T-helper 1 cell treated with Interleukin-12 subunit alpha and Interleukin-12 subunit beta and Interleukin-4 antibody, amounts not matched to agents 30 μg/mL and 1 μg/mL, for 36 hours (primary cell): ENCODE measurements at regions not wholly inside any gene's neighbourhood (a gene's known extent, or its start where the extent isn't known, plus 50 kb on each side); places are given as distances from the start of the nearest gene placed in this dataset.

Experiments
- H3K27ac Mint-ChIP-seq: one replicate; pipeline ENCODE4 v1.8.0; 2021; ENCODE audit warnings: mild to moderate bottlenecking, mixed read lengths
- H3K27me3 Mint-ChIP-seq: one replicate; pipeline ENCODE4 v1.8.0; 2021; ENCODE audit warnings: low read depth, mixed read lengths
- H3K36me3 Mint-ChIP-seq: one replicate; pipeline ENCODE4 v1.8.0; 2021; ENCODE audit warnings: low read depth, mixed read lengths
- H3K4me1 Mint-ChIP-seq: one replicate; pipeline ENCODE4 v1.8.0; 2021; ENCODE audit warnings: low read depth, mixed read lengths
- H3K4me3 Mint-ChIP-seq: one replicate; pipeline ENCODE4 v1.8.0; 2021; ENCODE audit warnings: mild to moderate bottlenecking, moderate library complexity, mixed read lengths
- H3K9me3 Mint-ChIP-seq: one replicate; pipeline ENCODE4 v1.8.0; 2021; ENCODE audit warnings: mixed read lengths

DNA sequence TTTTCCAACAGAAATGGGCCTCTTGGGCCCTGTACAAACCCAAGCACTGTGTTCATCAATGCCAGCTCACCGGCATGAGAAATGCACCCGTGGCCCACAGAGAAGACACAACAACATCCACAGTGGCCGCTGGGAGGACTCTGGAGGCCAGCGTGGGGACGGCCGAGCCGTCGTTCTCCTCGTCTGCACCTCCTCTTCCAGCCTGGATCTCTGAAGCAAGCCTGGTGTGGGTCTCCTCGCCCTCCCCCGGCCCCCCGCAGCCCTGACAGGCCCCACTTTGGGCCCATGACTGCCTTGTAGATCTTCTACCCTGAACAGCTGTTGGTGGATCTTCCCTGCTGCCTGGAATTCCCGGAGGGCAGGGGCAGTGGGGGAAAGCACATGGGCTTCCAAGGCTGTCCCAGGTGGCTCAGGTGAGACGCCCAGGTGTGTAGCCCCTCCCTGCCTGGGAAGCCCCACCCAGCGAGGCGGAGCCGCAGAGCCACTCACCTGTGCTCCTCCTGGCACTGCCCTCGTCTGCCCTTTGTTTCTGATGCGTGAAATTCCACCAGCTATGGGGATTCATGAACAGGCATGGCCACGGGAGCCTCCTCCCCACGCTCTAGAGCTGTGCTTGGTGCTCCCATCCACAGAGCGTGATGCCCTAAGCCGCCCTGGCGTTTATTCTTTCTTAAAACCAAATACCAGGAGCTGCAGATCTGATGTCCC, 225.9 kb downstream of the BRD1 start:
- H3K36me3 Mint-ChIP-seq: peaks cover 11% of the 10 kb centered on the region
- H3K4me1 Mint-ChIP-seq: peaks cover 2% of the 10 kb centered on the region
- H3K9me3 Mint-ChIP-seq: peaks cover 15% of the 10 kb centered on the region
- no peak overlapping the region for H3K27ac Mint-ChIP-seq
- H3K27me3 Mint-ChIP-seq: no peaks in the 10 kb centered on the region
- H3K4me3 Mint-ChIP-seq: no peak overlapping the region

DNA sequence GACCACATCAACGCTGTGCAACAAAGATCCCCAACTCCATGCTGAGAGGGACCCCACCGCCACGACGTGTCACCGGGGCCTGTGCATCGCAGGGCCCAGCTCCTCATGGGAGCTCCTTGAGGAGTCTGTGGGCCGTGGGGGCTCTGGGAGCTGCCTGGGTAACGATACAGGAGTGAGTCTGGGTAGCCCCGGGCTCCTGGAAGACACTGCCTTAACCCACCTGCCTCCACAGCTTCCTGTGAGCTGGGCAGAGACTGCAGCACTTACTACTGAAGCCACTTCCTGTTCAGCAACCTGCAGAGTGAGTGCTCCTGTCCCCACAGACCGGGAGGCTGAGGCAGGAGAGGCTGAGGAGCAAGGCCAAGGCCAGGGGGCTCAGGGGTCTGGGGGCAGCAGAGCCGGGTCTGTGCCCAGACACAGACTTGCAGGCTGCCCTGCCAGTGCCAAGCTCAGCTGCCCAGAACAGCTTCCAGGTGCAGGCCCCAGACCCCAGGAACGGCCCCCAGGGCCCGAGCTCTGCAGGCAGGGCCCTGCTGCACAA, 226.7 kb downstream of the BRD1 start:
- Mint-ChIP-seq H3K27me3 (no peaks in the 10 kb centered on the region), H3K27ac (no peak overlapping the region), H3K36me3 (peaks cover 11% of the 10 kb centered on the region), H3K4me1 (peaks cover 2% of the 10 kb centered on the region), H3K4me3 (no peak overlapping the region), H3K9me3 (peaks cover 15% of the 10 kb centered on the region)

DNA sequence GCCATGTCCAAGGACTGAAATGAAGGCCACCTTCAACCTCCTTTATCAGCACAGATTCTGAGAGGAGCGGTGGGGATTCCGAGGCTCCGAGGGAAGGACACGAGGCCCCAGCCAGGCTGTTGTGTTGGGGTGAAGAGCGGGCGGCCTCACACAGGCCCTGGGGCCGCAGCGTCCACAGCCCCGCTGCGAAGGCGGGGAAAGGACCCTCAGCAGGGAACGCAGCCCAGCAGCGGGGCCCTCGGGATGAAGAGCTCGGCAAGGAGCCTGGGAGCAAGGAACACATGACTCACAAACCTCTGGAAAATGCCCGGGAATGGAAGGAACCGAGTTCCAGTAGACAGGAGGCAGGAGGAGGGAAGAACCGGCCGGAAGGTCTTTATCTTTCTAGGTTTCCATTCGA, 227.2 kb downstream of the BRD1 start:
- H3K27ac Mint-ChIP-seq: no peak overlapping the region
- H3K4me3 Mint-ChIP-seq: no peak overlapping the region
- peaks cover 11% of the 10 kb centered on the region for H3K36me3 Mint-ChIP-seq
- H3K9me3 Mint-ChIP-seq: peaks cover 15% of the 10 kb centered on the region
- H3K27me3 Mint-ChIP-seq: no peaks in the 10 kb centered on the region
- H3K4me1 Mint-ChIP-seq: peaks cover 2% of the 10 kb centered on the region

- Mint-ChIP-seq H3K27me3 (no peaks in the 10 kb centered on the region), H3K36me3 (peaks cover 9% of the 10 kb centered on the region), H3K27ac (no peak overlapping the region), H3K4me1 (peaks cover 2% of the 10 kb centered on the region), H3K9me3 (peaks cover 9% of the 10 kb centered on the region), H3K4me3 (no peak overlapping the region)
Measured at GRCh38 chr22:49599691-49600455, 227.8 kb downstream of the BRD1 start.

GRCh38 chr22:49599039-49599438, 228.6 kb downstream of the BRD1 start:
- Mint-ChIP-seq H3K9me3 (peaks cover under 1% of the 10 kb centered on the region), H3K36me3 (peaks cover 6% of the 10 kb centered on the region), H3K27ac (no peak overlapping the region)

DNA sequence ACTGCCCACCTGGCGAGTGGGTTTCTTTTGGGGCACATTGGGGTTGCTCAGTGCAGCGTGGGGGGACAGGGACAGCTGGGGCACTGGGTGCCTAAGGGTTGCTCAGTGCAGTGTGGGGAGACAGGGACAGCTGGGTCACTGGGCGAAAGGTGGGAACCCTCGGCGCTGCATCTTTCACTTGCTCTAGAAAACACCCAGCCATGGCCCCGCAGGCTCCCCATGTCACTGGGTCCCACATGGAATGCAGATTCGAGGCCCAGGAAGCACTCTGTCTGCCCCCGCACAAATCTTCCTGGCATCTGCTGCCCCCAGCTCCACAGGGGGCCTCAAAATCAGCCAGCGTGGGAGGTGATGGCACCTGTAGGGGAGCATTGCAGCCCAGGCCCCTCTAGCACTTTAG, 229.3 kb downstream of the BRD1 start:
- peaks cover under 1% of the 10 kb centered on the region for H3K36me3 Mint-ChIP-seq
- no peaks in the 10 kb centered on the region for H3K27me3 Mint-ChIP-seq
- peaks cover 2% of the 10 kb centered on the region for H3K4me1 Mint-ChIP-seq
- H3K27ac Mint-ChIP-seq: no peak overlapping the region
- H3K9me3 Mint-ChIP-seq: no peaks in the 10 kb centered on the region
- no peak overlapping the region for H3K4me3 Mint-ChIP-seq

More at GRCh38 chr22:49599039-49599438, 228.6 kb downstream of the BRD1 start:
- Mint-ChIP-seq H3K4me3 (no peak overlapping the region), H3K27me3 (no peaks in the 10 kb centered on the region), H3K4me1 (peaks cover 2% of the 10 kb centered on the region)

GRCh38 chr22:49597428-49598039, 230.1 kb downstream of the BRD1 start:
- peaks cover 2% of the 10 kb centered on the region for H3K4me1 Mint-ChIP-seq
- H3K4me3 Mint-ChIP-seq: no peak overlapping the region
- H3K36me3 Mint-ChIP-seq: no peaks in the 10 kb centered on the region
- H3K27me3 Mint-ChIP-seq: no peaks in the 10 kb centered on the region
- no peaks in the 10 kb centered on the region for H3K9me3 Mint-ChIP-seq
- no peak overlapping the region for H3K27ac Mint-ChIP-seq

DNA sequence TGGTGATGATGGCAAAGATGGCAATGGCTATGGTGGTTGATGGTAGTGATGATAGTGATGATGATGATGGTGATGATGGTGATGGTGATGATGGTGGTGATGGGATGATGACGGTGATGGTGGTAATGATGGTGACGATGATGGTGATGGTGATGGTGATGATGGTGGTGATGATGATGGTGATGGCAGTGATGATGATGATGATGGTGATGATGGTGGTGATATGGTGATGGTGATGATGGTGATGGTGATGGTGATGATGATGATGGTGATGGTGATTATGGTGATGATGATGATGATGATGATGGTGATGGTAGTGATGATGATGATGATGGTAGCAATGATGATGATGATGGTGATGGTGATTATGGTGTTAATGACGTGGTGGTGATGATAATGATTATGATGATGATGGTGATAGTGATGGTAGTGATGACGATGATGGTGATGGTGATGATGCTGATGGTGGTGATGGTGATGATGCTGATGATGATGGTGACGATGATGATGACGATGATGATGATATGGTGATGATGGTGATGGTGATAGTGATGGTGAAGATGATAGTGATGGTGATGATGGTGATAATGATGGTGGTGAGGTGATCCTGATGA, 232.1 kb downstream of the BRD1 start:
- Mint-ChIP-seq H3K36me3 (no peaks in the 10 kb centered on the region), H3K4me1 (no peaks in the 10 kb centered on the region), H3K27ac (no peak overlapping the region), H3K27me3 (no peaks in the 10 kb centered on the region), H3K9me3 (no peaks in the 10 kb centered on the region), H3K4me3 (no peak overlapping the region)

DNA sequence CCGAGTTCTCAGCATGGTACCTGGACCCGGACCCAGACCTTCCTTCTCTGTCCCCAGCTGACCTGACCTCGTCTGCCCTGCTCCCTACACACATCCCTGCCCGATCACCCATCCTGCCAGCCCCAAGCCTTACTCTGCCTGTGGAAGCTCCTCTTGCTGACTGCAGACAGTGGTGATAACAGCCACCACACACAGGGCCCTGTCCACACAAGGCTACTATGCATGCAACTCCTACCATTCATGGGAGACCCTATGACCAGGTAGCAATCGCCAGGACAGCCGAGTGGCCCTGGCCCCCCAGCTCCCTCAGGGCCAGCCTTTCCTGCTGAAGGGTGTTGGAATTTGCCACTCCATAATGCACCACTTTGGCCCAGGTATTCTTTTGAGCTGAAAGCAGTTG, 233.6 kb downstream of the BRD1 start:
- Mint-ChIP-seq H3K4me1 (no peaks in the 10 kb centered on the region), H3K9me3 (no peaks in the 10 kb centered on the region), H3K36me3 (no peaks in the 10 kb centered on the region)

DNA sequence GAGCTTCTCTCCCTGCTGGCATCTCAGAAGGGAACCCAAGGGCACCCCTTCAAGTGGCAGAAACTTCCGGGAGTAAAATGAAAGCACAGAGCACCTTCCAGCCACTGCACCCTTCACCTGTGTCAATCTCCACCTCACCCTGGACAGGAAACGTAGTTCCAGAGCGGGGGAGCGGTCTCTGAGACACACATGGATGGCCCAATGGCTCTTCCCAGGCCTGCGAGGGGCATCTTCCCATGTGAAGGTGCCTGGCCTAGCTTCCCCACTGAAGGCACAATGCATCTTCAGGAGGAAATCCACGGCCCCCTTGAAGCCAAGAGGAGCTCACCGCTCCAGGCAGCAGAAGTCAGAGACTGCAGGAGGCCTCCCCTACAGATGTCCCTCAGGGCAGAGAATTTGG, 234.2 kb downstream of the BRD1 start:
- H3K4me3 Mint-ChIP-seq: no peak overlapping the region
- H3K4me1 Mint-ChIP-seq: no peaks in the 10 kb centered on the region
- no peaks in the 10 kb centered on the region for H3K36me3 Mint-ChIP-seq
- H3K27ac Mint-ChIP-seq: no peak overlapping the region
- H3K9me3 Mint-ChIP-seq: no peaks in the 10 kb centered on the region
- no peaks in the 10 kb centered on the region for H3K27me3 Mint-ChIP-seq

More for the DNA sequence above, 233.6 kb downstream of the BRD1 start:
- Mint-ChIP-seq H3K27me3 (no peaks in the 10 kb centered on the region), H3K27ac (no peak overlapping the region), H3K4me3 (no peak overlapping the region)

DNA sequence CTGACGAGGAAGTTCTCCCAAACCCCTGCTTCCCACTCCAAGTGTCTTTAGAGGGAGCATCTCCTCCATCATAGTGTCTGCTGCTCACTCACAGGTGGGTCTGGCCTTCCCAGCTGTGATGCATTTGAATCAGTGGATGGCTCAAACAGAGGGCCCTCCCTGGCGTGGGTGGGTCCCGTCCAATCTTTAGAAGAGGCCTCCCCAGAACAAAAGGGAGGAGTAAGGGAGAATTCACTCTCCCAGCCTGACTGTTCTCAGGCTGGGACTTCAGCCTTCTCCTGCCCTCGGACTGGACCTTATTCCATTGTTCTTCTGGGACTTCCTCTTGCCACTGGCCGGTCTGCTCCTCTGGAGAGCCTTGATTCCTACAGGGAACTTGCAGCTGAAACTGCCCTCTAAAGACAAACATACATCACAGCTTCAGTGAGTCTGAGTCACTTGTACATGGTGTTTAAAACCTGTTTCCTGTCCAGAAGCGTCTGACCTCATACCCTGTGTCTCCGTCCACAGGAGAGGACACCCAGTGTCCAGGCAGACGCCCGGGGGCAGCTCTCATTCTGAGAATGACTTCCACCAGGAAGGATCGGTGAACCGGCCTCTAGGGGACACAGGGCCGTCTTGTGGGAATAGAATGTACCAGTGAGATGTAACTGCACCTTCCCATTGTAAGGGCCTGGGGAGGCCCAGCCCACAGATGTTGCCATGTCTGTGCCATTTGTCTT, 234.7 kb downstream of the BRD1 start:
- no peaks in the 10 kb centered on the region for H3K9me3 Mint-ChIP-seq
- no peak overlapping the region for H3K27ac Mint-ChIP-seq
- H3K4me3 Mint-ChIP-seq: no peak overlapping the region
- H3K27me3 Mint-ChIP-seq: no peaks in the 10 kb centered on the region
- no peaks in the 10 kb centered on the region for H3K4me1 Mint-ChIP-seq
- H3K36me3 Mint-ChIP-seq: no peaks in the 10 kb centered on the region

DNA sequence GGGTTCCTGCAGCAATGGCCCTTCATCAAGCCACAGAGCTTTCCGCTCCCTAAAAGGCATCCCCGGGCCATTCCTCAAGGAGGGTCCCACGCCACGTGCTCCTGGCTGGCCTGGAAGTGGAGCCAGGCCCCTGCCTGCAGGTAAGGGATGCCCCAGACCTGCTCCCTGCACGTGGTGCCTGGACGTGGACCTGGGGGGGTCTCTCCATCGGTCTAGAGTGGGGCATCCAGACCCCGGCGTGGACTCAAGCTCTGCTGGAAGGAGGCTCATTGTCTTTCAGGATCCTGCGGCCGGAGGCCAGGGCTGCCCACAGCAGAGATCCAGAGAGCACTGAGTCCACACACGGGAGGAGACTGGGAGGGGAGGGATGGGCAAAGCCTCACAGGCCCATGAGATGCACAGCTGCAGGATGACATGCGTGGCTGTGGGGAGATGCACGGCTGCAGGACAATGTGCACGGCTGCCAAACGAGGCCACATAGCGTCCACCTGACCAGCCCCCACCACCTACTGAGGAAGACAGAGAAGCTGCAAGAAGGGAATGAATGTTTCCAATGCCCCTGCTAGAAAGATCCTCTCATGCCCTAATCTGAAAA, 236.7 kb downstream of the BRD1 start:
- H3K27me3 Mint-ChIP-seq: no peaks in the 10 kb centered on the region
- H3K36me3 Mint-ChIP-seq: no peaks in the 10 kb centered on the region
- H3K9me3 Mint-ChIP-seq: no peaks in the 10 kb centered on the region
- no peak overlapping the region for H3K27ac Mint-ChIP-seq
- no peaks in the 10 kb centered on the region for H3K4me1 Mint-ChIP-seq
- H3K4me3 Mint-ChIP-seq: no peak overlapping the region

GRCh38 chr22:49590381-49590780, 237.3 kb downstream of the BRD1 start:
- H3K4me3 Mint-ChIP-seq: no peak overlapping the region
- no peaks in the 10 kb centered on the region for H3K9me3 Mint-ChIP-seq
- no peaks in the 10 kb centered on the region for H3K27me3 Mint-ChIP-seq
- no peaks in the 10 kb centered on the region for H3K36me3 Mint-ChIP-seq
- no peaks in the 10 kb centered on the region for H3K4me1 Mint-ChIP-seq
- H3K27ac Mint-ChIP-seq: no peak overlapping the region

GRCh38 chr22:49589811-49590210, 237.9 kb downstream of the BRD1 start:
- H3K36me3 Mint-ChIP-seq: no peaks in the 10 kb centered on the region
- no peaks in the 10 kb centered on the region for H3K4me1 Mint-ChIP-seq
- no peaks in the 10 kb centered on the region for H3K27me3 Mint-ChIP-seq
- no peaks in the 10 kb centered on the region for H3K9me3 Mint-ChIP-seq
- no peak overlapping the region for H3K27ac Mint-ChIP-seq
- H3K4me3 Mint-ChIP-seq: no peak overlapping the region
